HG03060 (cell line): ENCODE measurements at regions not wholly inside any gene's neighbourhood (a gene's known extent, or its start where the extent isn't known, plus 50 kb on each side); places are given as distances from the start of the nearest gene placed in this dataset.

Experiments
- ATAC-seq: cut with Tn5 transposase; IDR thresholded peaks from one replicate; pipeline ENCODE4 v1.9.1; 2021; ENCODE audit warnings: low read depth, moderate number of reproducible peaks; ENCODE audit not compliant: unreplicated experiment

DNA sequence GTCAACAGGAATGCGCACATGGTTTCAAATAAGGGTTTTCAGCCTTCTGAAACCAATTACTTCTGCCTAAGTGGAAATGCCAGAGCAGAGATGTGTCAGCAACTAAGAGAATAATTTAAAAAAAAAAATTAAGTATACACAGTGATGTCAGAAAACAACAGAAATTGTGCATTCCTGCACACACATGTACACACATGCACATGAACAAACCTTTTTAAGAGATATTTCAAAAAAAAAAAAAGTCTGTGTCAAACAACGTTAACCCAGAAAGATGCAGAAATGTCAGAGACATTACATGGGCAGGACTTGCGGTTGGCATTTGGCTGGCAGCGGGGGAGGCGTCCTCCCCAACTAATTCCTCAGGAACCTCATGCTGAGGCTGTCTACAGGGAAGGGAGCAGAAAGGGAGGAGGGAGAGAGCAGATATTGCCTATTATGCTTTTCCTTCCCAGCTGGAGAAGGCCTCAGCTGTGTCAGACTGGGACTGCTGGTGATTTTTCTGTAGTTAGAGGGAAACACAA lies 536.9 kb upstream of the WWC1 start:
- ATAC-seq = no peak

GRCh38 chr5:167755420-167755819 lies 536.0 kb upstream of the WWC1 start:
- no peak for ATAC-seq

DNA sequence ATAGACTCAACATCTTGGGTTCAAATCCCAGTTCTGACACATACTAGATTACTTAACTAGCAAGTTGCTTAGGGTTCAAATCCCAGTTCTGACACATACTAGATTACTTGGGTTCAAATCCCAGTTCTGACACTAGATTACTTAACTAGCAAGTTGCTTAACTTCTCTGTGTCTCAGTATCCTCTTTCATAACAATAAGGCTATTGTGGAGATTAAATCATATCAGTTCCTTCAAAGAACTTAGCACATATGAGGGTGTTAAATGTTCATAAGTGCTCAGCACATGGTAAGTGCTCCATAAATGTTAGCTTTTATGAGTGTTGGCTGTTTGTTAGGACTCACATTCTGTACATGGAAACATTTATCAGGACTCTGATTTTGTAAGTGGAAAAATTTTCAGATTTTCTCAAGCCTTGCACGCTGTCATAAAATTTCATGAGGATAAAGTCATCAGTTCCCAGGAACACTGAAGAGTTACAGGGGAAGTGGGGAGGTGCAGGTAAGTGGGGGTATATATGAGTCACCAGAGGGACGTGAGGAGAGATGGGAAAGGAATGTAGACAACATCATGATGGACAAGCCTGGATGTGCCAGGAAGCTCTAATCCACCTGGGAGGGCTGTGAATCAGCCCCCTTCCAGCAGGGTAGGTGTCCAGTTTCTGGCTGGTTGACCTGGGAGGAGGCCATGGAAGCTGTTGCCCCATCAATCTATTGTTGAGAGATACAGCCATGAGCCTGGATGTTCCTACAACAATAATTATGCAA lies 532.2 kb upstream of the WWC1 start:
- no peak for ATAC-seq

DNA sequence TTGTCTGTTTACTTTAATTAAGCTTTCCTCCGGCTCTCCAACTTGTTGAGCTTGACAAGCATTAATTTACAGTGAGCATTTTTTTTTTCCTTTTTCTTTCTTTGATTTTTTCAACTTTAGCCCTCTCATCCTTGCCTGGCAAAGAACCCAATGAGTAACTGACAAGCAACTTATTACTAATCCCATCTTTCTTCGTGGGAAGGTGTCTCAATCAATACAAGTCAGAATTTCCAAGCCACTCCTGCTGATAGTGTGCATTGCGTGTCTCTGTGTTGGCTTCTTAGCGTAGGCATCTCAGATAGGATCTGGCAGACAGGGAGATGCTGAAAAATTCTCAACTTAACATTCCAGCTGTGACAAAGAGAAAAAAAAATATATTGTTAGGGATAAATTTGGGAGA lies 527.7 kb upstream of the WWC1 start:
- ATAC-seq = no peak

DNA sequence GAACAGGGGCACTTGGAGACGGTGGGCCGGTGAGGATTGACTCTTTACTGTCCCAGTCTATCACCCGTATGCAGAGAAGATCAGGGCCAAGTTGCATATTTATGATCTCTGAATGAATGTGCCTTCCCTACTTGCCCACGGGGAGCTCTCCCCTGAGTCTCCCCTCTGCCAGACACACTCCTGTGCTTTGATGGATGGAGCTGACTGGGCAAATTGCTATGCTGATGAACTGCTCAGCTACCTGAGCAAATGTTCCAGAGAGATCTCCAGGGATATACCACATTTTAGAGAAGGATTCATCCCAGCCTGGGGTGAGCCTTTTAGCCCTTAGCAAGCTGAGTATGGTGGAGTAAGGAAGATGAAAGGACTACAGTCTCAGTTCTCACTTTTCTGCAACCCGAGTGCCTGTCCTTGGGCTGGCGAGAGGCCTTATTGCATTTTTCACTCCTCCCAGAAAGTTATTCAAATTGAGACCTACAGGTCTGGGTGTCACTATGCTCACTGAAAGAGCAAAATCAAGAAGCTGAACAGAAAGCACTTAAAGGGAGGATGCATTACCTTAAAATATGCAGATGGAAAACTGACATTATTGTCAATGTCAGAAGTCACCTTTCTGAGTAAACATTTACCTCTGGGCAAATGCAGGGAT lies 526.7 kb upstream of the WWC1 start:
- no peak for ATAC-seq

GRCh38 chr5:167765352-167765751 lies 526.1 kb upstream of the WWC1 start:
- no peak for ATAC-seq

DNA sequence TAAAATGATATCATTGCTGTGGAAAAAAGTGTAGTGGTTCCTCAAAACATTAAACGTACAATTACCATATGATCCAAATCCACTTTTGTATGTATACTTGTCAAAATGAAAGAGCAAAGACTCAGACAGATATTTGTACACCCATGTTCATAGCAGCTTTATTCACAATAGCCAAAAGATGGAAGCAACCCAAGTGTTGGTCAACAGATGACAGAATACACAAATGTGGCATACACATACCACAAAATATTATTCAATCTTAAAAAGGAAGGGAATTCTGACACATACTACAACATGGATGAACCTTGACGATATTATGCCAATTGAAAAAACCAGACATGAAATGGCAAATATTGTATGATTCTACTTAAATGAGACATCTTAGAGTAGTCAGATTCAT lies 524.5 kb upstream of the WWC1 start:
- no peak for ATAC-seq

- no peak for ATAC-seq
Measured at GRCh38 chr5:167767795-167768194, 523.6 kb upstream of the WWC1 start.

GRCh38 chr5:167769846-167770413 lies 521.5 kb upstream of the WWC1 start:
- ATAC-seq = no peak

- ATAC-seq = no peak
Measured at GRCh38 chr5:167770461-167770860, 521.0 kb upstream of the WWC1 start.

DNA sequence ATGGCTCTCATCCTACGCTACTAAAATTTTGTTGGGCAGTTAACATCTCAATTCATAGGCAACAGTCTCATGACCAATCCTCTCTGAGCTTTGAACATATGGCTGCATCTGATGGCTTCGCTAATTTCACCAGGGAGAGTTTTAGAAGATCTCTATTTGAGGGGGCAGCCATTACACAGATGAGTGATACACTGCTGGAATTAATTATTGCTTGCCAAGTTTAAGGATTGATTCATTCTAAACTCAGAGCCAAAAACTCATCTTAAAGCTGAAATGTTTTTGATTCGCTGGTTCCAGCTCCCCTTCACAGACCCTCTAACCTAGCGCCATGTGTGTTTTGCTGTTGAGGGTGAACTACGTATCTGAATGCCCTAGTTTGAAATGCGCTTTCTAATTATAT lies 519.9 kb upstream of the WWC1 start:
- ATAC-seq = no peak

DNA sequence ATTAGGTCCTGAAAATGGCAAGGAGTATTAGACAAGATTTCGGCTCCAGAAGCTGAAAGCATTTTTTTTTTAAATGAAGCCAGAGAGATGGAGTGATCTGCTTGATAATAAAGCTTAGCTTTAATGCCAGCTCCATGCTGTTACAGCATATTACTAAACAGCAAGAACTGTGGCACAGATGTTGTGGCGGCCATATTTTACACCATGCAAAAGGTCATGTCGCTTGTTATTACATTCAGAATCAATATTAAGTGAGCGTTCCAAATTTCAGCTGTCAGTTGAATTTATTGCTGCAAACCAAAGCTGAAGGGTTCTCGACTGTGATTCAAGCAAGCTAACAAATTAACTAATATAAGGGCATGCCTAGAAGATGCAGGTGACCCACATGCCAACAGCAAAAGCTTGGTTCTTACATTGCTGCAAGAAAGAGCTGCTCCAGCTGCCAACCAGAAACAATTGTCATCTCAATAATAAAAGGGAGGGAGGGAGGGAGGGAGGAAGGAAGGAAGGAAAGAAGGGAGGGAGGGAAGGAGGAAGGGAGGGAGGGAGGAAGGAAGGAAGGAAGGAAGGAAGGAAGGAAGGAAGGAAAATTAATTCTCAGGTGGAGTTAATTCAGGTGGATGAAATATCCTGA lies 517.7 kb upstream of the WWC1 start:
- ATAC-seq = no peak

GRCh38 chr5:167777746-167778145 lies 513.7 kb upstream of the WWC1 start:
- ATAC-seq = no peak

GRCh38 chr5:167778228-167778627 lies 513.2 kb upstream of the WWC1 start:
- ATAC-seq = no peak

DNA sequence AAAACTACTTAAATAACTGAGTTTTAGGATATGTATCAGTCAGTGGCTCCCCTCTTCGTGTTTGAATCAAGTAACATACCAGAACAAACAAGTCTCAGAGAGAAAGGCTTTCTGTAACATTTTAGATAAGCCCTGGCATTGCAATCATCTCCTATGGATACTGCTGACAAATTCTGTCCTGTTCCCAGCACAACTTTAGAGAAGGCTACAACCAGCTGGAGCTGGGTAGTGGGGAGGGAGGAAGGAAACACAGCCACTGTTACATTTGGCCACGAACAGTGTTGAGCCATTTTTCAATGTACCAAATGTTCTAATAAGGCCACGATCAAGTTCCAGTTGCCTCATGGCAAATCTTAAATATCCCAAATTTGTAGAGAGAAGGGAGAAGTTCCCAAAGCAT lies 511.8 kb upstream of the WWC1 start:
- no peak for ATAC-seq

- no peak for ATAC-seq
Measured at GRCh38 chr5:167780177-167780576, 511.3 kb upstream of the WWC1 start.

DNA sequence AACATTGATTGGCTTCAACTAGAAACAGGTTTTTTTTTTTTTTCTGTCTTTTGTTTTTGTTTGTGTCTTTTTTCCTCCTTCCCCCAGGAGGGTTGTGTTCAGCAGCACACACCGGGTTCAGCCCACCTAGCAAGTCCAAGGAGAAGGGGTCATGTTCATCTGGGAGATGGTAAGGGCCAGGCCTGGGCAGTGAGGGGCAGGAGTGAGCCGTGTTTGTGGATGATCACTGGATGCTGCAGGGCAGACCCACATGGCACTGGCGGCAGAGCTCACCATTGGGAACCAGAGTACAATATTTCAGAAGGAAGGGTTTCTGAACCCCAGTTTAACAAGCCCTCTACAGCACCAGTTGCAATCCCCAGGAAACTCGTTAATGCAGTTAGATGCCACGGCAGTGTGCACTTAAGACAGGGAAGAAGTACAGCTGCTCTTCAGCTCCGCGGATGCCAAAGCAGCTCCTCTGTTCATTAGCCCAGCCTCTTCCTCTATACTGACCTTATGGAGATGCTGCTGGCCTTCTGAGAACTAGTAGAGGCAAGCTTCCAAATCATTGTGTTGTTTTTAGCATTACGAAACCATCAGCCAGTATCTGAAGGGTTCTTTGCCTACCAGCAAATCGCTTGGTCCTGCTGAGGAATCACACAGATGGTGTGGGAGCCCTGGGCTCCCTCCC lies 508.2 kb upstream of the WWC1 start:
- ATAC-seq = no peak

DNA sequence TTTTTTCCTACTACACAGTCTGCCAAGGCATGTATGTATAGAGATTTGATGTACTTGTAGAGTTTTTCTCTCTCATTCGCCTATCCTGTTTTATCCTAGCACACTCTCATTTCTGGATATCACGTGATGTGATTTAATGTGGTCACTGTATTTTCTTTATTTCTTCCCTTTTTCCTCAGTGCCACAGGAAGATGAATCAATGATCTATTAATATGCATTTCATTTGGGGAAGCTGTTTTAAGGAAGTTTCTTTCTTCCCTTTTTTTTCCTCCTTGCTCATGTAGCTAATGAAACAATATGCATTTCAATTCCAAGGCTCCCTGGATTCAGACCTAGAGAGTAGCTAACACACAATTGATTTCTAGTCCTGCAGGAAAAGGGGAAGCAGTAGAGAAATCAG lies 506.3 kb upstream of the WWC1 start:
- ATAC-seq = no peak

GRCh38 chr5:167785901-167786300 lies 505.5 kb upstream of the WWC1 start:
- ATAC-seq = no peak

GRCh38 chr5:167786871-167787578 lies 504.4 kb upstream of the WWC1 start:
- no peak for ATAC-seq
